ENCODE measurements at regions not wholly inside any gene's neighbourhood (a gene's known extent, or its start where the extent isn't known, plus 50 kb on each side); places are given as distances from the start of the nearest gene placed in this dataset.

DNA sequence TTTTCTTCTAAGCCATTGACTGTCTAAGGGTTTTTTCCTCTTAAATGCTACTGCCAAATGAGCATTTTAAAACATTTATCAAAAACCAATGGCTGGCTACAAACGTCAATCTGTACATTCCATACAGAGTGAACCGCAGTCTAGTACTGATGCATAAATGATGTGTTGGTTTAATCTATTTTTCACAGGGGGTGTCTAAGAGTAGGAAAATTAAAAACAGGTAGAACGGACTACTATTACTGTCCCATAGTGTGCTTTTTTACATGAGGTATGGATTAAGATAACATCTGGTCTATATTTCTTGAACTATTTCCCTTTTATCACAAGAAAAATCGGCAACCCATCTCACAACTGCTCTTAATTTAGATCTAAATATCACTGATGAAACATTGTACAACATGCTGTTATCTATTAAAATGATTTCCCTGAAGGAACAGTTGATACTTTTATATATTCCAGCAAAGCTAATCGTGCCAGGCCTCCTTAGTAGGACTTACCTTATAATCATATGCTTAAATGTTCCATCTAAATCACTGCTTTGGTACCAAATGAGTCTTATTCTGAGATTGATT, 172.9 kb upstream of the CDKN3 start (continued):
- TF ChIP-seq JUN (IDR thresholded peaks at IDR 0.05; ENCODE audit: low read depth, low read length) = no peak
